ENCODE measurements at regions not wholly inside any gene's neighbourhood (a gene's known extent, or its start where the extent isn't known, plus 50 kb on each side); places are given as distances from the start of the nearest gene placed in this dataset.
A peak's percentile ranks its signal among the peaks of the same experiment; 100 is the strongest.

DNA sequence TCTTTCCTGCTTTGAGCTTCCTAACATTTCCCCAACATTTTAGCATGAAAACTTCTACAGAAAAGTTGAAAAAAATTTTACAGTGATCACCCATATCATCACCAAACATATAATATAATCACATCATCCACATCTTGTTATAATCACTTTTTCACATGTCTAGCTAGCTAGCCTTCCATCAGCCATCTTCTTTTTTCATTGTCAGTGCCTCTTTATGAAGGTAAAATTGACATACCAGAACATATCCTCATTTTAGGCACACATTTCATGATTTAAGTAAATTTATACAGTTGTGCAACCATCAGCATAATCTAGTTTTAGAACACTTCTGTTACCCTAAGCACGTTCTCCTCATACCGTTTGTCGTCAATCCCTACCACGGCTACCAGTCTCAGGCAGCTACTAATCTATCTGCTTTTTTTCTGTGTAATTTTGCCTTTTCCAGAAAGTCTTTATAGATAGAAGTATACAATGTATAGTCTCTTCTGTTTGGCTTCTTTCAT lies 73.7 kb downstream of the VEGFA start (continued):
- TF ChIP-seq, protein P1, sequence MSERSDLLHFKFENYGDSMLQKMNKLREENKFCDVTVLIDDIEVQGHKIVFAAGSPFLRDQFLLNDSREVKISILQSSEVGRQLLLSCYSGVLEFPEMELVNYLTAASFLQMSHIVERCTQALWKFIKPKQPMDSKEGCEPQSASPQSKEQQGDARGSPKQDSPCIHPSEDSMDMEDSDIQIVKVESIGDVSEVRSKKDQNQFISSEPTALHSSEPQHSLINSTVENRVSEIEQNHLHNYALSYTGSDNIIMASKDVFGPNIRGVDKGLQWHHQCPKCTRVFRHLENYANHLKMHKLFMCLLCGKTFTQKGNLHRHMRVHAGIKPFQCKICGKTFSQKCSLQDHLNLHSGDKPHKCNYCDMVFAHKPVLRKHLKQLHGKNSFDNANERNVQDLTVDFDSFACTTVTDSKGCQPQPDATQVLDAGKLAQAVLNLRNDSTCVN (CRISPR knock-in tag; IDR thresholded peaks at IDR 0.05) = no peak
- TF ChIP-seq, protein P2, sequence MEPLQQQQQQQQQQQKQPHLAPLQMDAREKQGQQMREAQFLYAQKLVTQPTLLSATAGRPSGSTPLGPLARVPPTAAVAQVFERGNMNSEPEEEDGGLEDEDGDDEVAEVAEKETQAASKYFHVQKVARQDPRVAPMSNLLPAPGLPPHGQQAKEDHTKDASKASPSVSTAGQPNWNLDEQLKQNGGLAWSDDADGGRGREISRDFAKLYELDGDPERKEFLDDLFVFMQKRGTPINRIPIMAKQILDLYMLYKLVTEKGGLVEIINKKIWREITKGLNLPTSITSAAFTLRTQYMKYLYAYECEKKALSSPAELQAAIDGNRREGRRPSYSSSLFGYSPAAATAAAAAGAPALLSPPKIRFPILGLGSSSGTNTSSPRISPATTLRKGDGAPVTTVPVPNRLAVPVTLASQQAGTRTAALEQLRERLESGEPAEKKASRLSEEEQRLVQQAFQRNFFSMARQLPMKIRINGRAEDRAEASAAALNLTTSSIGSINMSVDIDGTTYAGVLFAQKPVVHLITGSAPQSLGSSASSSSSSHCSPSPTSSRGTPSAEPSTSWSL (CRISPR knock-in tag; IDR thresholded peaks at IDR 0.05; ENCODE audit: borderline replicate concordance) = no peak
- TF ChIP-seq POLR2A (conservative IDR thresholded peaks at IDR 0.05) (no peak), ZNF175 (CRISPR knock-in tag; IDR thresholded peaks at IDR 0.05; ENCODE audit: low read depth) (no peak), ZNF197 (CRISPR knock-in tag; IDR thresholded peaks at IDR 0.05; ENCODE audit: low read depth) (0 out of 2 replicates have a peak, but pooled peaks have one; percentile 11), CTBP1 (IDR thresholded peaks at IDR 0.05; ENCODE audit: borderline replicate concordance) (no peak), SMARCA5 (IDR thresholded peaks at IDR 0.05) (no peak), MBD2 (IDR thresholded peaks at IDR 0.05; ENCODE audit: borderline replicate concordance, low read depth) (no peak), ZNF274 (IDR thresholded peaks at IDR 0.05; ENCODE audit: borderline replicate concordance, low read depth, low read length) (no peak), ZNF668 (CRISPR knock-in tag; IDR thresholded peaks at IDR 0.05) (no peak), U2AF1 (optimal IDR thresholded peaks at IDR 0.05; ENCODE audit: low read depth, low read length) (no peak), C11orf30 (IDR thresholded peaks at IDR 0.05; ENCODE audit: low read depth) (no peak), LEF1 (IDR thresholded peaks at IDR 0.05) (peak; percentile 43; the same call in 1 of the 2 replicates), ZNF778 (CRISPR knock-in tag; IDR thresholded peaks at IDR 0.05) (no peak)
- TF ChIP-seq, protein P3, sequence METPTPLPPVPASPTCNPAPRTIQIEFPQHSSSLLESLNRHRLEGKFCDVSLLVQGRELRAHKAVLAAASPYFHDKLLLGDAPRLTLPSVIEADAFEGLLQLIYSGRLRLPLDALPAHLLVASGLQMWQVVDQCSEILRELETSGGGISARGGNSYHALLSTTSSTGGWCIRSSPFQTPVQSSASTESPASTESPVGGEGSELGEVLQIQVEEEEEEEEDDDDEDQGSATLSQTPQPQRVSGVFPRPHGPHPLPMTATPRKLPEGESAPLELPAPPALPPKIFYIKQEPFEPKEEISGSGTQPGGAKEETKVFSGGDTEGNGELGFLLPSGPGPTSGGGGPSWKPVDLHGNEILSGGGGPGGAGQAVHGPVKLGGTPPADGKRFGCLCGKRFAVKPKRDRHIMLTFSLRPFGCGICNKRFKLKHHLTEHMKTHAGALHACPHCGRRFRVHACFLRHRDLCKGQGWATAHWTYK (CRISPR knock-in tag; IDR thresholded peaks at IDR 0.05) = 0 out of 2 replicates have a peak, but pooled peaks have one; percentile 15
- TF ChIP-seq, protein P4, sequence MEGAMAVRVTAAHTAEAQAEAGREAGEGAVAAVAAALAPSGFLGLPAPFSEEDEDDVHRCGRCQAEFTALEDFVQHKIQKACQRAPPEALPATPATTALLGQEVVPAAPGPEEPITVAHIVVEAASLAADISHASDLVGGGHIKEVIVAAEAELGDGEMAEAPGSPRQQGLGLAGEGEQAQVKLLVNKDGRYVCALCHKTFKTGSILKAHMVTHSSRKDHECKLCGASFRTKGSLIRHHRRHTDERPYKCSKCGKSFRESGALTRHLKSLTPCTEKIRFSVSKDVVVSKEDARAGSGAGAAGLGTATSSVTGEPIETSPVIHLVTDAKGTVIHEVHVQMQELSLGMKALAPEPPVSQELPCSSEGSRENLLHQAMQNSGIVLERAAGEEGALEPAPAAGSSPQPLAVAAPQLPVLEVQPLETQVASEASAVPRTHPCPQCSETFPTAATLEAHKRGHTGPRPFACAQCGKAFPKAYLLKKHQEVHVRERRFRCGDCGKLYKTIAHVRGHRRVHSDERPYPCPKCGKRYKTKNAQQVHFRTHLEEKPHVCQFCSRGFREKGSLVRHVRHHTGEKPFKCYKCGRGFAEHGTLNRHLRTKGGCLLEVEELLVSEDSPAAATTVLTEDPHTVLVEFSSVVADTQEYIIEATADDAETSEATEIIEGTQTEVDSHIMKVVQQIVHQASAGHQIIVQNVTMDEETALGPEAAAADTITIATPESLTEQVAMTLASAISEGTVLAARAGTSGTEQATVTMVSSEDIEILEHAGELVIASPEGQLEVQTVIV (CRISPR knock-in tag; IDR thresholded peaks at IDR 0.05; ENCODE audit: borderline replicate concordance) = no peak
- TF ChIP-seq, protein P5, sequence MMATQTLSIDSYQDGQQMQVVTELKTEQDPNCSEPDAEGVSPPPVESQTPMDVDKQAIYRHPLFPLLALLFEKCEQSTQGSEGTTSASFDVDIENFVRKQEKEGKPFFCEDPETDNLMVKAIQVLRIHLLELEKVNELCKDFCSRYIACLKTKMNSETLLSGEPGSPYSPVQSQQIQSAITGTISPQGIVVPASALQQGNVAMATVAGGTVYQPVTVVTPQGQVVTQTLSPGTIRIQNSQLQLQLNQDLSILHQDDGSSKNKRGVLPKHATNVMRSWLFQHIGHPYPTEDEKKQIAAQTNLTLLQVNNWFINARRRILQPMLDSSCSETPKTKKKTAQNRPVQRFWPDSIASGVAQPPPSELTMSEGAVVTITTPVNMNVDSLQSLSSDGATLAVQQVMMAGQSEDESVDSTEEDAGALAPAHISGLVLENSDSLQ (IDR thresholded peaks at IDR 0.05) = no peak
- TF ChIP-seq, protein P6, sequence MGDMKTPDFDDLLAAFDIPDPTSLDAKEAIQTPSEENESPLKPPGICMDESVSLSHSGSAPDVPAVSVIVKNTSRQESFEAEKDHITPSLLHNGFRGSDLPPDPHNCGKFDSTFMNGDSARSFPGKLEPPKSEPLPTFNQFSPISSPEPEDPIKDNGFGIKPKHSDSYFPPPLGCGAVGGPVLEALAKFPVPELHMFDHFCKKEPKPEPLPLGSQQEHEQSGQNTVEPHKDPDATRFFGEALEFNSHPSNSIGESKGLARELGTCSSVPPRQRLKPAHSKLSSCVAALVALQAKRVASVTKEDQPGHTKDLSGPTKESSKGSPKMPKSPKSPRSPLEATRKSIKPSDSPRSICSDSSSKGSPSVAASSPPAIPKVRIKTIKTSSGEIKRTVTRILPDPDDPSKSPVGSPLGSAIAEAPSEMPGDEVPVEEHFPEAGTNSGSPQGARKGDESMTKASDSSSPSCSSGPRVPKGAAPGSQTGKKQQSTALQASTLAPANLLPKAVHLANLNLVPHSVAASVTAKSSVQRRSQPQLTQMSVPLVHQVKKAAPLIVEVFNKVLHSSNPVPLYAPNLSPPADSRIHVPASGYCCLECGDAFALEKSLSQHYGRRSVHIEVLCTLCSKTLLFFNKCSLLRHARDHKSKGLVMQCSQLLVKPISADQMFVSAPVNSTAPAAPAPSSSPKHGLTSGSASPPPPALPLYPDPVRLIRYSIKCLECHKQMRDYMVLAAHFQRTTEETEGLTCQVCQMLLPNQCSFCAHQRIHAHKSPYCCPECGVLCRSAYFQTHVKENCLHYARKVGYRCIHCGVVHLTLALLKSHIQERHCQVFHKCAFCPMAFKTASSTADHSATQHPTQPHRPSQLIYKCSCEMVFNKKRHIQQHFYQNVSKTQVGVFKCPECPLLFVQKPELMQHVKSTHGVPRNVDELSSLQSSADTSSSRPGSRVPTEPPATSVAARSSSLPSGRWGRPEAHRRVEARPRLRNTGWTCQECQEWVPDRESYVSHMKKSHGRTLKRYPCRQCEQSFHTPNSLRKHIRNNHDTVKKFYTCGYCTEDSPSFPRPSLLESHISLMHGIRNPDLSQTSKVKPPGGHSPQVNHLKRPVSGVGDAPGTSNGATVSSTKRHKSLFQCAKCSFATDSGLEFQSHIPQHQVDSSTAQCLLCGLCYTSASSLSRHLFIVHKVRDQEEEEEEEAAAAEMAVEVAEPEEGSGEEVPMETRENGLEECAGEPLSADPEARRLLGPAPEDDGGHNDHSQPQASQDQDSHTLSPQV (IDR thresholded peaks at IDR 0.05) = 0 out of 2 replicates have a peak, but pooled peaks have one; percentile 39

All from K562 (cell line).